BJ (cell line): ENCODE measurements at regions not wholly inside any gene's neighbourhood (a gene's known extent, or its start where the extent isn't known, plus 50 kb on each side); places are given as distances from the start of the nearest gene placed in this dataset.

ENCODE experiments used
- CTCF ChIA-PET: fragments of 350-600 bp; formaldehyde crosslinking; extraction: SDS; loops from one replicate; lab custom pipeline; 2021; ENCODE audit warnings: antibody characterized with exemption, inconsistent platforms; lab: Yijun Ruan, JAX
- POLR2A ChIA-PET: fragments of 300-600 bp; sonication (Branson Sonifier 250); formaldehyde crosslinking; extraction: SDS; loops from one replicate; lab custom pipeline; 2021; ENCODE audit warnings: antibody characterized with exemption; lab: Charles Lee
- DNase-seq: peaks from one replicate; pipeline ENCODE4 v3.0.0-alpha.2; 2011; ENCODE audit warnings: low read depth
- H3K27me3 ChIP-seq: 2 replicates; pipeline ENCODE4 v1.6.0; 2011; ENCODE audit warnings: low read length; ENCODE audit not compliant: control insufficient read depth, insufficient read depth
- H3K36me3 ChIP-seq: 2 replicates; pipeline ENCODE4 v1.5.1; 2011; ENCODE audit warnings: low read length; ENCODE audit not compliant: control insufficient read depth, insufficient read depth
- H3K4me3 ChIP-seq: 2 replicates; pipeline ENCODE4 v1.5.1; 2011; ENCODE audit warnings: low read depth, mild to moderate bottlenecking, control low read depth, low read length
- CTCF ChIP-seq: IDR thresholded peaks from 2 replicates; pipeline ENCODE4 v1.5.1; 2011; ENCODE audit warnings: low read depth, mild to moderate bottlenecking, control low read depth, inconsistent platforms, low read length, moderate library complexity; ENCODE audit not compliant: insufficient read depth

DNA sequence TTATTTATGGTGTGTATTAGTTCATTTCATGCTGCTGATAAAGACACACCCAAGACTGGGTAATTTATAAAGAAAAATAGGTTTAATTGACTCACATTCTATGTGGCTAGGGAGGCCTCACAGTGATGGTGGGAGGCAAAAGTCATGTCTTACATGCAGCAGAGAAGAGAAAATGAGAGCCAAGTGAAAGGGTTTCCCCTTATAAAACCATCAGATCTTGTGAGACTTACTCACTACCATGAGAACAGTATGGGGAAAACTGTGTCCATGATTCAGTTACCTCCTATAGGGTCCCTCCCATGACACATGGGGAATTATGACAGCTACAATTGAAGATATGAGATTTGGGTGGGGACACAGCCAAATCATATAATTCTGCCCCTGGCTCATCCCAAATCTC, 150.0 kb upstream of the AHI1 start:
- no peak for DNase-seq
- ChIA-PET CTCF (no interaction called here), POLR2A (no interaction called here)
- Histone ChIP-seq H3K36me3 (no peaks in the 10 kb centered on the region), H3K27me3 (no peaks in the 10 kb centered on the region), H3K4me3 (no peak overlapping the region)
- no peak for TF ChIP-seq CTCF

DNA sequence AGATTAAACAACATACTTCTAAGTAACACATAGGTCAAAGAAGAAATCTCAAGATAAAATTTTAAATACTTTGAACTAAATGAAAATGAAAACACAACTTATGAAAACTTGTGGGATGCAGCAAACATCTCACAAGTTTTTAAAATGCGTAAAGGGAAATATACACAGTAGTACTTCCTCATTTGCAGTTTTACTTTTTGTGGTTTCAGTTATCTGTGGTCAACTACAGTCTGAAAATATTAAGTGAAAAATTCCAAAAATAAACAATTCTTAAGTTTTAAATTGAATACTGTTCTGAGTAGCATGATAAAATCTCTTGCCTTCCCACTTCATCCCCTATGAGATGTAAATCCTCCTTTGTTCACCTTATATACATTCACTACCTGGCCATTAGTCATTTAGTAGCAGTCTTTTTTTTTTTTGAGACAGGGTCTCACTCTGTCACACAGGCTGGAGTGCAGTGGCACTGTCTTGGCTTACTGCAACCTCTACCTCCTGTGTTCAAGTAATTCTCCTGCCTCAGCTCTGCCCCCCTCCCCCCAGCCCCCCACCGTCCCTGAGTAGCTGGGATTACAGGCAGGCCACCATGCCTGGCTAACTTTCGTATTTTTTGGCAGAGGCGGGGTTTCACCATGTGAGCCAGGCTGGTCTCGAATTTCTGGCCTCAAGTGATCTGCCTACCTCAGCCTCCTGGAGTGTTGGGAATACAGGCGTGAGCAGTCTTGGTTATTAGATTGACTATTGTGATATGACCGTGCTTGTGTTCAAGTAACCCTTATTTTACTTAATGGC, 154.6 kb upstream of the AHI1 start:
- no peak for TF ChIP-seq CTCF
- POLR2A ChIA-PET, result no interaction called here
- CTCF ChIA-PET, result no interaction called here

DNA sequence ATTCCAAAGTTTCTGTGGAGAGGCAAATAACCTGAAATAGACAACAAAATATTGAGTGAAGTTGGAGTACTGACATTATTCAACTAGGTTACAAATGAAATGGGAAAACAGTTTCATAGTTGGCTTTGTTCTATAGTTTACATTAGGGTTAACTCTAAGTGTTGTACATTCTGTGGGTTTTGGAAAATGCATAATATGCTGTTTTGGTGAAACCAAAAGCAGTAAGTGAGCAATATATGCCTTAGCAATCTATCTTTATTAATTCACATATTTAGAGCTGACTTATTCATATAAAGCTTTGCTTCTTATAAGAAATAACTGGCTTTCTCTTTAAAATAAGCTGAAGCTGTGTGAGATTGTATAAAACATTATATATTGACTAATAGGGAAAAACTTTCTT, 157.5 kb upstream of the AHI1 start:
- no peak for DNase-seq
- no peaks in the 10 kb centered on the region for H3K27me3 ChIP-seq
- TF ChIP-seq CTCF, result no peak
- POLR2A ChIA-PET, result no interaction called here
- CTCF ChIA-PET, result interaction anchor here (0.7 kb wide), 1 partner anchor 35 kb away, joined by 3 read pairs; no protein-coding TSS in a partner anchor
- no peaks in the 10 kb centered on the region for H3K36me3 ChIP-seq
- no peak overlapping the region for H3K4me3 ChIP-seq

More for the DNA sequence above, 154.6 kb upstream of the AHI1 start:
- no peak overlapping the region for H3K4me3 ChIP-seq
- H3K36me3 ChIP-seq, result no peaks in the 10 kb centered on the region
- no peaks in the 10 kb centered on the region for H3K27me3 ChIP-seq
- no peak for DNase-seq

DNA sequence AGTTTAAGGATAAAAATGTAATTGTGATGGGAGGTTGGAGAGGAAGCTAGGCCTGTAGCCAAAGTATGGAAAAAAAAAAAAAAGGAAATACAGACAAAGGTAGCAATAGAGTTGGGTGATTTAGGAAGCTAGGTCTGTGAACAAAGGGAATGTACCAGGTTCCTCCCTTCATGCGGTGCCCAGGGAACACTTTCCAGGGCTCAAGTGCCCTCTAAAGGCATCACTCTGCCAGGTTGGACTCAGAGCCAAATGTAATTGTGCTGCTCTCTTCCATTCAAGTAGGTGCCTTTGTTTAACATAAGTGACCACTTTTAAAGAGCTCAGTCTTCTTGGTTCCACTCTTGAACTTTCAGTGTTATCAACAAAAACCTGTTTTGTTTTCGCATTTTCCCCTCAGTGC, 159.7 kb upstream of the AHI1 start:
- POLR2A ChIA-PET, result no interaction called here
- CTCF ChIA-PET, result interaction anchor here (1.9 kb wide), 1 partner anchor 30 kb away, joined by 4 read pairs; no protein-coding TSS in a partner anchor
- H3K4me3 ChIP-seq, result no peak overlapping the region

More for the DNA sequence above, 159.7 kb upstream of the AHI1 start:
- no peak for DNase-seq
- TF ChIP-seq CTCF, result no peak
- H3K36me3 ChIP-seq, result no peaks in the 10 kb centered on the region
- no peaks in the 10 kb centered on the region for H3K27me3 ChIP-seq
